Suprapubic skin (tissue), 4 donors: ENCODE measurements at regions not wholly inside any gene's neighbourhood (a gene's known extent, or its start where the extent isn't known, plus 50 kb on each side); places are given as distances from the start of the nearest gene placed in this dataset.

ENCODE experiments used
- DNase-seq, 2 donors: peaks; one replicate each; pipeline ENCODE4 v3.0.0-alpha.2; 2019; ENCODE audit warnings: low spot score in 2 of 2
- H3K27ac ChIP-seq: fragments of 200-600 bp; sonication (generic); one replicate; pipeline ENCODE4 v1.5.1; 2019
- H3K27me3 ChIP-seq: fragments of 200-600 bp; sonication (generic); one replicate; pipeline ENCODE4 v1.5.1; 2019
- H3K36me3 ChIP-seq: fragments of 200-600 bp; sonication (generic); one replicate; pipeline ENCODE4 v1.5.1; 2019
- H3K4me1 ChIP-seq: fragments of 200-600 bp; sonication (generic); one replicate; pipeline ENCODE4 v1.5.1; 2019
- H3K4me3 ChIP-seq: fragments of 200-600 bp; sonication (generic); one replicate; pipeline ENCODE4 v1.5.1; 2019; ENCODE audit warnings: mild to moderate bottlenecking
- H3K9me3 ChIP-seq: fragments of 200-600 bp; sonication (generic); one replicate; pipeline ENCODE4 v1.5.1; 2019
- EP300 ChIP-seq: sonication (generic); formaldehyde crosslinking; IDR thresholded peaks from one replicate; pipeline ENCODE4 v1.6.1; 2017; ENCODE audit warnings: antibody characterized with exemption
- POLR2A ChIP-seq, 2 donors: fragments of 450-650 bp; IDR thresholded peaks; one replicate each; pipeline ENCODE4 v1.6.1; 2017; ENCODE audit warnings: antibody characterized with exemption in 2 of 2, mild to moderate bottlenecking in 2 of 2, moderate library complexity in 2 of 2
- POLR2AphosphoS5 ChIP-seq, 3 donors: sonication (generic); formaldehyde crosslinking; IDR thresholded peaks; one replicate each; pipeline ENCODE4 v1.6.1; 2017; ENCODE audit warnings: antibody characterized with exemption in 3 of 3
- WGBS: methylation state at CpG from one replicate; pipeline ENCODE4 v1.1.5; 2018; 5-methylcytosine and 5-hydroxymethylcytosine counted together
- TF ChIP-seq, protein P1 (sequence below), 2 donors: fragments of 200-600 bp in 1 of 2; fragments of 450-650 bp in 1 of 2; sonication (generic) in 1 of 2; IDR thresholded peaks; one replicate each; pipeline ENCODE4 v1.5.1; 2016 to 2019; ENCODE audit warnings: antibody characterized with exemption in 2 of 2, mild to moderate bottlenecking in 1 of 2, moderate library complexity in 1 of 2

DNA sequence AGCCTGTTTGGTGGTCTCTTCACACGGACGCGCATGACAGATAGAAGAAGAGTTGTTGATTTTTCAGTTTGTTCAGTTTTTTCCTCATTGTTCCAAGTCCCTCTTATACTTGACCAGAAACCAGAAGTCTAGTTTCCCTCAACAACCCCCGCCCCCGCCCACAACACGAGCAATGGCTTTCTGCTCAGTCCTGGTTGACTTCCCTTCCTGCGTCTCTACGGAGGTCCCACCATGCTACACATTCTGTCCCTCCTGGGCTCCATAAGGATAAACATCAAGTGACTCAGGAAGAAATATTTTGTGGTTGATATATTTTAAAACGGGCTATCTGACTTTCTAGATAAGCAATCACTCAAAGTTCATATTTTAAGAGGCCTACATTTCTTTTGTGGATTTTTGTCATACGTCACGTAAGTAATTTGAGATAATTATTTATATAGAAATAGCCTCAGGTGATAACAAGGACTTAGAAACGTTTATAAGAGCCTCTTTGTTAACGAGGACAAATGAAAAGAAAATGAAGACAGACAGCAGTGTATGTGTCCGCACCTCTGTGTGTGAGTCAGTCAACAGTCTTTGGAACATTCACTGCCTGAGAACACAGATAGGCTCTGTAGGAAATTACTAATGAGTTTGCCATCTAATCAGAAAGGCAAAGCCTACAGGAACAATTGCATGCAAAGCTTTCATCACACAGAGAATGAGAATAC lies 214.4 kb downstream of the RAP2A start:
- Histone ChIP-seq H3K27ac (no peak overlapping the region), H3K4me3 (no peak overlapping the region), H3K27me3 (no peaks in the 10 kb centered on the region), H3K36me3 (no peaks in the 10 kb centered on the region), H3K9me3 (no peaks in the 10 kb centered on the region), H3K4me1 (no peaks in the 10 kb centered on the region)
- 68% methylated on average over 14 of the region's 14 CpGs for WGBS
- TF ChIP-seq EP300 = no peak
- TF ChIP-seq, protein P1, sequence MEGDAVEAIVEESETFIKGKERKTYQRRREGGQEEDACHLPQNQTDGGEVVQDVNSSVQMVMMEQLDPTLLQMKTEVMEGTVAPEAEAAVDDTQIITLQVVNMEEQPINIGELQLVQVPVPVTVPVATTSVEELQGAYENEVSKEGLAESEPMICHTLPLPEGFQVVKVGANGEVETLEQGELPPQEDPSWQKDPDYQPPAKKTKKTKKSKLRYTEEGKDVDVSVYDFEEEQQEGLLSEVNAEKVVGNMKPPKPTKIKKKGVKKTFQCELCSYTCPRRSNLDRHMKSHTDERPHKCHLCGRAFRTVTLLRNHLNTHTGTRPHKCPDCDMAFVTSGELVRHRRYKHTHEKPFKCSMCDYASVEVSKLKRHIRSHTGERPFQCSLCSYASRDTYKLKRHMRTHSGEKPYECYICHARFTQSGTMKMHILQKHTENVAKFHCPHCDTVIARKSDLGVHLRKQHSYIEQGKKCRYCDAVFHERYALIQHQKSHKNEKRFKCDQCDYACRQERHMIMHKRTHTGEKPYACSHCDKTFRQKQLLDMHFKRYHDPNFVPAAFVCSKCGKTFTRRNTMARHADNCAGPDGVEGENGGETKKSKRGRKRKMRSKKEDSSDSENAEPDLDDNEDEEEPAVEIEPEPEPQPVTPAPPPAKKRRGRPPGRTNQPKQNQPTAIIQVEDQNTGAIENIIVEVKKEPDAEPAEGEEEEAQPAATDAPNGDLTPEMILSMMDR (IDR thresholded peaks at IDR 0.05) = no peak
- TF ChIP-seq POLR2AphosphoS5 (IDR thresholded peaks at IDR 0.05) = no peak
- no peak for TF ChIP-seq POLR2A (IDR thresholded peaks at IDR 0.05)
- DNase-seq = no peak

DNA sequence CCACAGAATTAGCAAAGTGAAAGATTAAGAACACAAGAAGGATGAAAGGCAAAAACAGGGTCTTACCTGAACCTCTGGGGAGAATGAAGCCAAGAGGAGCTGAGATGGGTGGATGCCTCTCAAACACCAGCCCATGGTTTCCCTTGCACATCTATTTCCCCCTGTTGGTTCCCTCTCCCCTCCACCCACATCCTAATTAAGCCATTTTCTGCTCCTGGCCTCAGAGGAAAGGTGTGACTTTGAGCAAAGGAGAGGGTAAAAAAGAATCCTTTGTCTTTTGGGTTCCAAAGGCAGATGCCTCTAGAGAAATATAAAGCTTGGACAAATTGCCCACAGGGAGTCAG lies 214.9 kb downstream of the RAP2A start:
- no peaks in the 10 kb centered on the region for H3K27me3 ChIP-seq
- no peaks in the 10 kb centered on the region for H3K9me3 ChIP-seq
- H3K4me3 ChIP-seq = no peak overlapping the region
- H3K36me3 ChIP-seq = no peaks in the 10 kb centered on the region
- H3K27ac ChIP-seq = no peak overlapping the region
- H3K4me1 ChIP-seq = no peaks in the 10 kb centered on the region
- TF ChIP-seq, protein P1 (IDR thresholded peaks at IDR 0.05) = no peak
- TF ChIP-seq POLR2A (IDR thresholded peaks at IDR 0.05) (no peak), EP300 (no peak)
- DNase-seq = no peak

DNA sequence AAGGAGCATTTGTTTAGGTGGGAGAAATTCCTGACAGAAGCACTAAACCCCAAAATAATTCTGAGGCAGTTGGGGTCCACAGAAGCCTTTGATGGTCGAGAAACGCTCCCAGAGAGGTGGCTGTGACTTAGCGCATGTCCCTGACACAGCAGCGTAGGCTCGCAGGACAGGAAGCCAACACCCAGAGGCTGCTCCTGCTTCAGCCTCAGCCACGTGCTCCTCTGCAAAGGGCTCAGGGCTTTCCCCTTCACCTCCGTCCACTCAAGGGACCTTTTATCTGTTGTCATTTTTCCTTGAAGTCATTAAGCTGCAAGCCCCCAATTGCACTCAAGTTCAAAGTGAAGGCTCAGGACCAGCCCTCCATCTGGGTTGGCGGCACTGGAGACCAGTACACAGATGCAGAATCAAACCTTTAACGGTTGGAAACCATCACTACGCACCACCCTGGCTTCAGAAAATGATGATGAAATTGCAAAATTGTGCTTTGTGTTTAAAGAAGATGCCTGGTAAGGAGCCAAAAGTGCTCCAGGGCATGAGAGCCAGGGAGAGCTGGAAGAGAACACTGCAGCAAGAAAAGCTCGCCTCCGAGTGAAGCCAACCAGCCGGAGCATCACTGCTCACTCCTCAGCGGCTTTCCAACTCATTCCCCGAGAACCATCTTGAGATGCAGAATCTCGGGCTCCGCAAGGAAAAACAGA lies 219.6 kb downstream of the RAP2A start:
- H3K4me1 ChIP-seq = no peaks in the 10 kb centered on the region
- H3K27ac ChIP-seq = no peak overlapping the region
- DNase-seq = no peak
- H3K4me3 ChIP-seq = no peak overlapping the region
- no peaks in the 10 kb centered on the region for H3K27me3 ChIP-seq
- TF ChIP-seq POLR2AphosphoS5 (IDR thresholded peaks at IDR 0.05) = no peak
- TF ChIP-seq, protein P1 (IDR thresholded peaks at IDR 0.05) = no peak
- no peak for TF ChIP-seq EP300
- no peak for TF ChIP-seq POLR2A (IDR thresholded peaks at IDR 0.05)
- 64% methylated on average over 17 of the region's 17 CpGs for WGBS
- H3K36me3 ChIP-seq = no peaks in the 10 kb centered on the region
- H3K9me3 ChIP-seq = no peaks in the 10 kb centered on the region

DNA sequence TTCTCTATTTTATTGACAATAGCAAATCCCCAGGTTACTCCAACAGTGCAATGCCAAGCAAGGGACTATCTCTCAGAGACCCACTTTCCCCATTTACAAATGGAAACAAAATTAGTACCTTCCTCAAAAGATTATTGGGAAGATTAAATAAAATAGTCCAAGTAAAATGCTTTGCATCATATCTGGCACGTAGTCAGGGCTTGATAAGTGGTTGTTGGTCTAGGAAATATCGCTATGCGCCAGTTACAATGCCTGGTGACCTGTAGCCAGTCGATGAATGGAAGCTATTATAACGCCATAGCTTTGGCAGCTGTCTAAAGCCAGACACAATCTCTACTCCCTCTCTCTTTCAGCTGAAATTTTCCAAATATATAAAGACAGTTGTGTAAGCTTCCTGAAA lies 220.3 kb downstream of the RAP2A start:
- Histone ChIP-seq H3K27ac (no peak overlapping the region), H3K4me1 (no peaks in the 10 kb centered on the region), H3K4me3 (no peak overlapping the region), H3K9me3 (no peaks in the 10 kb centered on the region), H3K36me3 (no peaks in the 10 kb centered on the region), H3K27me3 (no peaks in the 10 kb centered on the region)
- WGBS = 76% methylated on average over 5 of the region's 5 CpGs
- no peak for DNase-seq
- TF ChIP-seq EP300 = no peak
- TF ChIP-seq POLR2AphosphoS5 (IDR thresholded peaks at IDR 0.05) = no peak
- no peak for TF ChIP-seq POLR2A (IDR thresholded peaks at IDR 0.05)
- TF ChIP-seq, protein P1 (IDR thresholded peaks at IDR 0.05) = no peak

DNA sequence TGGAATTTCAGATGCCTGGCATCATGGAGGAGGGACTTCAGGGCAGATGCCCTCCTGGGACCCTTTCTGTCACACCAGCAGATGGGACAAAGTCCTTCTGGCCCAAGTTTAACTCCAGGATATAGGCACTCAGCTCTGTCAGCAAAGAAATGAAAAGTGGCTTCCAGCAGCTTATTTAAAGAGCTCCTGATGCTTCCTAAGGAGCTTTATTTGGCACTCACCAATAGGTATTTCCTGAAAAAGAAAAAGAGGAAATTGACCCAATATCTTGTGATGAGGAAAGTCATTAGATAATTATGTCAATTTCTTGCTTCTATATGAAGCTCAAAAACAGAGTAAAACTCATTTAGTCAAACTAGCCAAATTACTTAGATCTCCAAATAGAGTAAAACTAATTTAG lies 224.6 kb downstream of the RAP2A start:
- no peaks in the 10 kb centered on the region for H3K27me3 ChIP-seq
- H3K27ac ChIP-seq = no peak overlapping the region
- no peaks in the 10 kb centered on the region for H3K4me1 ChIP-seq
- H3K9me3 ChIP-seq = no peaks in the 10 kb centered on the region
- TF ChIP-seq POLR2AphosphoS5 (IDR thresholded peaks at IDR 0.05) (no peak), EP300 (no peak), POLR2A (IDR thresholded peaks at IDR 0.05) (no peak)
- TF ChIP-seq, protein P1 (IDR thresholded peaks at IDR 0.05) = no peak
- no peak overlapping the region for H3K4me3 ChIP-seq
- DNase-seq = no peak
- no peaks in the 10 kb centered on the region for H3K36me3 ChIP-seq
